Left renal pelvis (tissue), 4 donors: ENCODE measurements at regions not wholly inside any gene's neighbourhood (a gene's known extent, or its start where the extent isn't known, plus 50 kb on each side); places are given as distances from the start of the nearest gene placed in this dataset.

Experiments used
- DNase-seq, 4 donors: peaks; one replicate each; pipeline ENCODE4 v3.0.0-alpha.2; 2013; ENCODE audit warnings: low read depth in 4 of 4, low spot score in 3 of 4

- DNase-seq, result no peak
Measured at GRCh38 chr11:128053981-128054931, 533.1 kb downstream of the ETS1 start.

GRCh38 chr11:128052912-128053641 is 534.3 kb downstream of the ETS1 start:
- DNase-seq, result no peak

- DNase-seq, result no peak
Measured at GRCh38 chr11:128048121-128048520, 539.2 kb downstream of the ETS1 start.

GRCh38 chr11:128047026-128047425 is 540.3 kb downstream of the ETS1 start:
- no peak for DNase-seq

GRCh38 chr11:128046213-128046612 is 541.1 kb downstream of the ETS1 start:
- DNase-seq, result no peak

- DNase-seq, result no peak
Measured at GRCh38 chr11:128045094-128045725, 542.1 kb downstream of the ETS1 start.

GRCh38 chr11:128042290-128042751 is 545.0 kb downstream of the ETS1 start:
- DNase-seq, result peak in 3 of 4 donors; percentile 22 to 67 (median 45)

GRCh38 chr11:128040603-128041002 is 546.8 kb downstream of the ETS1 start:
- DNase-seq, result no peak

- DNase-seq, result no peak
Measured at GRCh38 chr11:128039140-128040021, 548.0 kb downstream of the ETS1 start.

GRCh38 chr11:128036556-128037093 is 550.7 kb downstream of the ETS1 start:
- DNase-seq, result no peak

GRCh38 chr11:128036006-128036405 is 551.4 kb downstream of the ETS1 start:
- DNase-seq, result no peak

- DNase-seq, result peak in 2 of 4 donors; percentile 32 to 51
Measured at GRCh38 chr11:128031538-128032134, 555.7 kb downstream of the ETS1 start.

- no peak for DNase-seq
Measured at GRCh38 chr11:128029219-128029722, 558.1 kb downstream of the ETS1 start.

- DNase-seq, result no peak
Measured at GRCh38 chr11:128026596-128026995, 560.8 kb downstream of the ETS1 start.

- DNase-seq, result no peak
Measured at GRCh38 chr11:128022761-128023160, 564.6 kb downstream of the ETS1 start.

GRCh38 chr11:128022007-128022368 is 565.4 kb downstream of the ETS1 start:
- no peak for DNase-seq

GRCh38 chr11:128021349-128022006 is 565.9 kb downstream of the ETS1 start:
- DNase-seq, result no peak

- no peak for DNase-seq
Measured at GRCh38 chr11:128018692-128019091, 568.7 kb downstream of the ETS1 start.

GRCh38 chr11:128005562-128005961 is 581.8 kb downstream of the ETS1 start:
- DNase-seq, result no peak
